HG03565 (cell line): ENCODE measurements at regions not wholly inside any gene's neighbourhood (a gene's known extent, or its start where the extent isn't known, plus 50 kb on each side); places are given as distances from the start of the nearest gene placed in this dataset.

Experiments used
- ATAC-seq: cut with Tn5 transposase; IDR thresholded peaks from one replicate; pipeline ENCODE4 v1.9.1; 2021; ENCODE audit warnings: mild to moderate bottlenecking, moderate library complexity; ENCODE audit not compliant: unreplicated experiment

DNA sequence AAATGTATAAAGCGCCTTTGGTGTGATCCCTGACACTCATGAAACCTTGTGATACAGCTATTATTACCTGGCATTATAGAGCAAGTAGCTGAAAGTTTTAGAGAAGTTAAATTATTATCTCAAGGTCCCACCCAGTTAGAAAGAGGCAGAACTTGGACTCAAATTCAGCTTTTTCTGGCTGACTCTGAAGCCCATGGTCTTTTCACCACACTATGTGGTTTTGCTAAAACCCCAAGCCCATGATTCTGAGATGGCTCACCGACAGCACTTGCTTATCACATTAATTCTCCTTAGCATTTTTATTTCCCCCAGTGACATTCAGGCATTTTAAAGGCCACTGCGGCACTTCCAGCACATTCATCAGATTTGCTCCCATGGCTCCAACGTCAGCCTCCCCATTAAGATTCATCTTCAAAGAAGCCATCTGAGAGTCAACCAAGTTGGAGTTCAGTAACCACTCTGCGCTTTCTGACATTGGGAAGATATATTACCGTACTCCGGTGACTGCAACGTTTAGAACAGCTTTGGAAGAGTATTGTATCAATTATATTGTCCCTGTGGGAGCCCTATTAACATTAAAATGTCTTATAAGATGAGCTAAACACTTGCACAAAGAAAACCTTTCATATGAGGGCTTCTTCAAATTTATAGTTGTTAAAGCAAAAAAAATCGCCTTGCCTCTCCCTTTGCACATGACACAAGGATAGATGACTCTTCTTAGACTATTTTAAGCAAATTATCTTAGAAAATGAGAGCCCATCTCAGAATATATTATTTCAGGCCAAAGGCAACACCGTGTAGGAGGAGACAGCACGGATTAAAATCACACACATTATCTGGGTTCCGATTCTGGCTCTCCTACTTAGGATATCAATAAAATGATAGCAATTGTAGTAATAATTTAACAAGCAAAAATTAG is 638.1 kb downstream of the ACTL7B start:
- no peak for ATAC-seq

DNA sequence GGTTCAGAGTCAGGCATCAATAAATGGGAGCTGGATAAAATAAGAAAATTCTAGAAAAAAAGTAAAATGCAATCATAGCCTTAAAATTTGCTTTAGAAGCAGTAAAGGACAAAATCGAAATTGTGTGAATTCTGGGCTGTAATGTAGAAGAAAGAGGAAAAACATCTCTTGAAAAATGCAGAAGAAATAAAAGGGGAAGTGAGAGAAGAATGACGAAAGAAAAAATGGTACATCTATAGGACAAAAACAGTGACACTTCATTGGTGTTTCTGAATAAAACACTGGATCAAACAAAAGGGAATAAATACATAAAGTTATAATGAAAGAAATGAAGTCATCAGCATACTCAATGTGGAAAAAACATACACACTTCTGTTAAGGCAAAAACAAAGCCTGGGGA is 642.3 kb downstream of the ACTL7B start:
- no peak for ATAC-seq

- no peak for ATAC-seq
Observed at GRCh38 chr9:108212184-108212583, 643.6 kb downstream of the ACTL7B start.

GRCh38 chr9:108211411-108211955 is 644.3 kb downstream of the ACTL7B start:
- ATAC-seq, result no peak

- ATAC-seq, result no peak
Observed at GRCh38 chr9:108209132-108209685, 646.6 kb downstream of the ACTL7B start.

DNA sequence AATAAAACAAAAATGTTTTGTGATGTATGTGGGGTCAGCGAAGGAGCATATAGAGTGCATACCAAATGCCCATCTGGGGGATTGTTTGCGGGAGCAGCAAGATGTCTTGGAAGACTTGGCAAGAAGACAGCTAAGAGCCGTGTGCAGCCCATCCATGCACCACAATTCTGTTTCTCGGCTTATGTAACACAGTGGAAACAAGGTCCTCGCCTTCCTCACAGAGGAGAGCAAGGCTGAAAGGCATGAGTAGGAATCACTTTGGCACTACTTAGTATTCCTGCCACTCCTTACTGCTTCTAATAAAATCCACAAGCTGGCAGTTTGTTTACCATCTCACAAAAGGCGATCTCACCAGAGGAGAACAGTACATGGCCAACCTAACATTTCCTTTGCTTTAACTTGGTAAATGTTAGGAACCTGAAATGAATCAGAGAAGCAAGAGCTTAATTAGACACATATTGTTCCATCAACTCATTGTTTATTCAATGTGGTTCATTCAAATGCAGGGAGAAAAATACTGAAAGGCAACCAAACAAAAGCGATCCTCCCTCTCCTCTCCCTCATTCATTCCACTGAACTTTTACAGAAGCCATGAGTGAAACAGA is 648.1 kb downstream of the ACTL7B start:
- no peak for ATAC-seq

- no peak for ATAC-seq
Observed at GRCh38 chr9:108205276-108205675, 650.5 kb downstream of the ACTL7B start.

DNA sequence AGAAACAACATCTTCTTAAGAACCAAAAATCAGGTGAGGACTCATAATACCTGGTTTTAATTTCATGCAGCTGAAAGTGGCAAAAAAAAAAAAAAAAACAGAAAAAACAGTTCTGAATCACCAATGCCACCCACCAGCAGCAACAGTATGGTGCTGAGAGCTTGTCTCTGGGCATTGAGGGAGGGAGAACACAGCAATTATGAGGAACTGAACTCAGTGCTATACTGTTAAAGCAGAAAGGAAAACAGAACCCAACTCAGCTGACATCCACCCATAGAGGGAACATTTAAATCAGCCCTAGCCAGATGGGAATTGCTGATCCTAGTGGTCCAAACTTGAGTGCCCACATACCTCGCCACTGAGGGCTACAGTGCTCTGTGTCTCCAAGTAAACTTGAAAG is 657.9 kb downstream of the ACTL7B start:
- no peak for ATAC-seq

GRCh38 chr9:108197008-108197365 is 658.8 kb downstream of the ACTL7B start:
- ATAC-seq, result no peak

DNA sequence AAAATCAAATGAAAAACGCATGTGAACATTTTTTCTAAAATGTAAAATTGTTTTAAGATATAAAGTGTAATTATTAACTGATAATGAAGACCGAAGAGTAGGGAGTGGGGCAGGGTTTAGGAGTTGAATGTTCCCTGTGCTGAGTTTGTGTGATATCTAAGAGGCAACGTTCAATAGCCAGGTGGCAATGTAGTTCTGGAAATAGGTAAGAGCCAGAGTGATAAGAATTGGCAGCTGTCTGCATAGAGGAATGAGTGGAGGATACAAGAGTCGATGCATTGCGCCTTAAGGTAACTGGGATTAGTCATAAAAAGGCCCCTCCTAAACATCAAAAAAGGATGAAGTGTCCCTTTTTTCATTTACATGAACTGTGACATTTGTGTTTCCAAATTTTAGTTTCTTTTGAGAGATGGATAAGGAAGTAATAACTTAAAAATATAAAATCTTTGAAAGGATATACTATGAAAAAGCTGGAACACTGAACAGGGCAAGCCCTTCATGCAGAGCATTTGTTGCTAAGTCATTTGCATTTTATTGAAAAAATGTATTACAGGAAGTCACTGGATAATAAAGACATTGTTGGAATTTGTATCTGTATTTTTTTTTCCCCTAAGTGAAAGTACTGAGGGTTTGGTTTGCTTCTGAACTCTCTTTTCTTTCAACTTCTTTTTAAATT is 659.3 kb downstream of the ACTL7B start:
- no peak for ATAC-seq

- no peak for ATAC-seq
Observed at GRCh38 chr9:108194154-108194553, 661.6 kb downstream of the ACTL7B start.

- ATAC-seq, result no peak
Observed at GRCh38 chr9:108193026-108193710, 662.6 kb downstream of the ACTL7B start.

- no peak for ATAC-seq
Observed at GRCh38 chr9:108191065-108191464, 664.7 kb downstream of the ACTL7B start.

GRCh38 chr9:108188976-108189375 is 666.8 kb downstream of the ACTL7B start:
- no peak for ATAC-seq

DNA sequence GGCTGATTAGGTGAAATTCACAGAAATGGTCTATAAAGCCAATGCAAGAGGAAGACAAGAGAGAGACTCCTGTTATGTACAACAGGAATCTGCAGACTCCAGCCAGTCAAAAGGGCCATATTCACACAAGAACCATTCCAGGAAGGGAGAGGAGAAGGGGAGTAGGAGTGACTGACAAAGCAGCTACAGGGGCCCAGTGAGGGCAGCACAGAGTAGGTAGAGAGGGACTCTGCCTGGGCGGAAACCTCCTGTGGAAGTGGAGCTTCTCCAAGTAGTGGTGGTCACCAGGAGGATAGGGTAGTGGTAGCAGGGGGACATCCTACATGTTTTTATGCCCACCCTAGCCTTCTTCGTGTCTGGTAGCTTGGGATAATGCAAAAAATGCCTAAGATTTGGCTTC is 667.3 kb downstream of the ACTL7B start:
- no peak for ATAC-seq

- no peak for ATAC-seq
Observed at GRCh38 chr9:108186642-108187395, 669.0 kb downstream of the ACTL7B start.

DNA sequence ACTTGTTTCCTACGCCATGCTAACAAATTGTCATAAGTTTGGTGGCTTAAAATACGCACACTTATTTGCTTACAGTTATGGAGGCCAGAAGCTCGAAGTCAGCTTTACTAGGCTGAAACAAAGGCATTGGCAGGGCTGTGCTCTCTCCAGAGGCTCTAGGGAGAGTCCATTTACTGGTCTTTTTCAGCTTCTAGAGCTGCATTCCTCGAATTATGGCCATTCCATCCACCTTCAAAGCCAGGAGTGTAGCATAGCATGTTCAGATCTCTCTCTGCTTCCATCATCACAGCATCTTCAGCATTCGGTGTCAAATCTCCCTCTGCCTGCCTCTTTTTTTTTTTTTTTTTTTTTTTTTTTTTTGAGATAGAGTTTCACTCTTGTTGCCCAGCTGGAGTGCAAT is 670.2 kb downstream of the ACTL7B start:
- no peak for ATAC-seq

DNA sequence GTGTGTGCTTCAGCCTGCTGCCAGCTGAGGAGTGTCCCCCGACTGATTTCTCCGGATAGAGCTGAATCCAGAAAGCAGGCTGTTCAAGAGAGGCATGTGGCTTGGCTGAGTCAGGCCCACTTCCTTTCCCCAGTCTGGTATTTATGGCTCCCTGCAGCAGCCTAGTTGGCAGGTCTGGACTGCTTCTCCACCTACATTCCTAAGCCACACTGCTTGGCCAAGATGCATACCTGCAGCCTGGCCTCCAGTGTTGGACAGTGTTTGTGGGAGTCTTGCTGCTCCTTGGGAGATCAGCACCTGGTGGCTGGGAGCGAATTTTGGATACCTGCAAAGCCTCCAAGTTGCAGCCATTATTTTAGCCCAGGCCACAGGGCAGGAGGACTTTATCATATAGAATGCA is 670.8 kb downstream of the ACTL7B start:
- ATAC-seq, result no peak

- ATAC-seq, result no peak
Observed at GRCh38 chr9:108184009-108184408, 671.8 kb downstream of the ACTL7B start.

DNA sequence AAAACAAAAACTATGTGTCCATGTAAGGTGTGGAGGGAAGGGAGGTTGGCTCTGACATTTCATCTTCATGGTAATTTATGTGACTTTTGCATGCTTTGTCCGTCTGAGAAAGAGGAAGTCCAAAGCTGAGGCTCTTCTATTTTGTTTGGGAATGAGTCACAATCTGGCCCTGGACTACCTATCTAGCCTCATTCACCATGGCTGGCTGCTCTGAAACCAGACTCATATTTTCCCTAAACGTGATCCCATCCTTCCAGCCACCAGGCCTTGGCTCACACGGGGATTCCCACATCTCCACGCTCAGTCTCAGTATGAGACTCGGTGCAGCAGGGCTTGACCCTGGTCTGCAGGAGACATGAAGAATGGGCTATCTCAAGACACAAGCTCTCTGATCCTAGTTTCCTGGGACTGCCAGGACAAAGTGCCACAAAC is 672.8 kb downstream of the ACTL7B start:
- peak; percentile 70 for ATAC-seq
